Heart right ventricle (tissue), 16 donors: ENCODE measurements at regions not wholly inside any gene's neighbourhood (a gene's known extent, or its start where the extent isn't known, plus 50 kb on each side); places are given as distances from the start of the nearest gene placed in this dataset.

Experiments used
- ATAC-seq, 8 donors: fragments of 200-7000 bp; cut with Tn5 transposase; one replicate each; pipeline ENCODE4 v1.9.1; 2020; ENCODE audit warnings: mild to moderate bottlenecking in 8 of 8, moderate library complexity in 8 of 8, moderate number of reproducible peaks in 1 of 8
- DNase-seq, 2 donors: peaks; one replicate each; pipeline ENCODE4 v3.0.0-alpha.2; 2020
- H3K27ac ChIP-seq, 10 donors: fragments of 200-600 bp; sonication (generic) in 2 of 10; one replicate each; pipeline versions ENCODE4 v1.5.0 to v1.8.0; 2020 to 2022; ENCODE audit warnings: mild to moderate bottlenecking in 3 of 10
- H3K27me3 ChIP-seq, 7 donors: fragments of 200-600 bp; one replicate each; pipeline ENCODE4 v1.8.0; 2021 to 2022; ENCODE audit warnings: mild to moderate bottlenecking in 2 of 7
- H3K36me3 ChIP-seq, 9 donors: fragments of 200-600 bp; sonication (generic) in 1 of 9; one replicate each; pipeline versions ENCODE4 v1.5.0 to v1.8.0; 2020 to 2022; ENCODE audit warnings: mild to moderate bottlenecking in 2 of 9
- H3K4me1 ChIP-seq, 9 donors: fragments of 200-600 bp; sonication (generic) in 1 of 9; one replicate each; pipeline versions ENCODE4 v1.5.0 to v1.8.0; 2020 to 2022; ENCODE audit warnings: mild to moderate bottlenecking in 4 of 9
- H3K4me3 ChIP-seq, 10 donors: fragments of 200-600 bp; sonication (generic) in 2 of 10; one replicate each; pipeline versions ENCODE4 v1.5.0 to v1.8.0; 2020 to 2022; ENCODE audit warnings: mild to moderate bottlenecking in 7 of 10, moderate library complexity in 2 of 10
- H3K9me3 ChIP-seq, 11 donors: fragments of 200-600 bp in 10 of 11; sonication (generic) in 2 of 11; one replicate each; pipeline versions ENCODE4 v1.5.0 to v1.8.0; 2013 to 2022; ENCODE audit warnings: mild to moderate bottlenecking in 2 of 11, control low read depth in 1 of 11, moderate library complexity in 1 of 11
- WGBS, 2 donors: extraction: QIAGEN DNeasy Blood & Tissue Kit; methylation state at CpG; one replicate each; pipeline ENCODE4 v1.1.7; 2013; ENCODE audit warnings: inconsistent platforms in 1 of 2; 5-methylcytosine and 5-hydroxymethylcytosine counted together
- intact Hi-C, 10 donors: fragments of 100-400 bp; cut with DNase I; formaldehyde crosslinking; loops; one replicate each; pipeline versions ENCODE4 v1.11.1 to v1.14.2; 2022
- TF ChIP-seq, protein P1 (sequence below), 9 donors: fragments of 200-600 bp; sonication (generic) in 2 of 9; IDR thresholded peaks; one replicate each; pipeline versions ENCODE4 v1.5.0 to v1.8.0; 2021 to 2022; ENCODE audit warnings: antibody characterized with exemption in 9 of 9, mild to moderate bottlenecking in 5 of 9, moderate library complexity in 1 of 9
- donor health status: Arrhythmogenic right ventricular cardiomyopathy.
- donor health status: ischemic (EF 13 %, LVEDD 7.1; RV severe dilation, severe dysfunction).
- donor health status: healthy with polysubstance abuse.
- donor health status: DM: no; HTN: yes; CAD: no.
- donor health status: DM: no; HTN: no; CAD: no.
- donor health status: ischemic (EF 25% LVEDD 6.9; RV normal size, moderate dysfunction).
- donor health status: ischemic (EF 25% LVEDD 5.7; RV mildly dilated, moderate dysfunction).
- donor health status: healthy.
- donor health status: DM: yes; HTN: yes; CAD: no.
- donor health status: Ischemic cardiomyopathy.
- donor health status: ischemic (EF 35%, LVEDD 5.7; RV mildly dilated, moderate dysfunction).
- donor health status: nonischemic (EF 11% LVEDD 7.7; RV severe dilation, severe dysfunction).
- donor health status: DM: yes; HTN: yes; CAD: no.
- donor health status: PGD.
- donor health status: ischemic (EF 29% LVEDD 5.4; RV normal size, mild dysfunction).
- donor health status: nonischemic (EF 23%, LVEDD 6.1; RV moderate dilation, normal function).

DNA sequence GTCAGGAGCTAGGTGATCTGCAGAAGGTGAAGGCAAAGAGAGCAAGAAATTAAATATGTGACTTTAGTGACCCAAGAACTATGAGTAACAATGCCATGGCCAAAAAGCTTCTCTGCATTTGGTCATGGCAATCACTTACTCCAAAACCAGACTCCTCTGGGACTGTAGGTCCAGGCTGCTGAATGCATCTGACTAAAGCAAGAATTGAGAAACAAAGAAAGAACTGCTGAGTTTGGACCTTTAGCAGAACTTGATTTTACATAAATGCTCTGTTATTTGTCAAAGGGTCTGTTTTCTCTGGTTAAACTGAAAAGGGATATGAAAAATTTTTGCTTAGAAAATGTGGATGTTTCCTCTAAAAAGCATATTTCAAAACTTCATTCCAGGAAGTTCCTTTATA is 1102.2 kb downstream of the IGSF11 start:
- intact Hi-C loops: no loop called here
- Histone ChIP-seq H3K9me3 (peaks cover 0 to 6% (median 0%) of the 10 kb centered on the region in 11 donors), H3K27ac (no peak overlapping the region), H3K4me3 (no peak overlapping the region), H3K36me3 (no peaks in the 10 kb centered on the region), H3K27me3 (no peaks in the 10 kb centered on the region), H3K4me1 (no peaks in the 10 kb centered on the region)
- DNase-seq: no peak
- TF ChIP-seq, protein P1, sequence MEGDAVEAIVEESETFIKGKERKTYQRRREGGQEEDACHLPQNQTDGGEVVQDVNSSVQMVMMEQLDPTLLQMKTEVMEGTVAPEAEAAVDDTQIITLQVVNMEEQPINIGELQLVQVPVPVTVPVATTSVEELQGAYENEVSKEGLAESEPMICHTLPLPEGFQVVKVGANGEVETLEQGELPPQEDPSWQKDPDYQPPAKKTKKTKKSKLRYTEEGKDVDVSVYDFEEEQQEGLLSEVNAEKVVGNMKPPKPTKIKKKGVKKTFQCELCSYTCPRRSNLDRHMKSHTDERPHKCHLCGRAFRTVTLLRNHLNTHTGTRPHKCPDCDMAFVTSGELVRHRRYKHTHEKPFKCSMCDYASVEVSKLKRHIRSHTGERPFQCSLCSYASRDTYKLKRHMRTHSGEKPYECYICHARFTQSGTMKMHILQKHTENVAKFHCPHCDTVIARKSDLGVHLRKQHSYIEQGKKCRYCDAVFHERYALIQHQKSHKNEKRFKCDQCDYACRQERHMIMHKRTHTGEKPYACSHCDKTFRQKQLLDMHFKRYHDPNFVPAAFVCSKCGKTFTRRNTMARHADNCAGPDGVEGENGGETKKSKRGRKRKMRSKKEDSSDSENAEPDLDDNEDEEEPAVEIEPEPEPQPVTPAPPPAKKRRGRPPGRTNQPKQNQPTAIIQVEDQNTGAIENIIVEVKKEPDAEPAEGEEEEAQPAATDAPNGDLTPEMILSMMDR (IDR thresholded peaks at IDR 0.05): no peak
- ATAC-seq: no peak

DNA sequence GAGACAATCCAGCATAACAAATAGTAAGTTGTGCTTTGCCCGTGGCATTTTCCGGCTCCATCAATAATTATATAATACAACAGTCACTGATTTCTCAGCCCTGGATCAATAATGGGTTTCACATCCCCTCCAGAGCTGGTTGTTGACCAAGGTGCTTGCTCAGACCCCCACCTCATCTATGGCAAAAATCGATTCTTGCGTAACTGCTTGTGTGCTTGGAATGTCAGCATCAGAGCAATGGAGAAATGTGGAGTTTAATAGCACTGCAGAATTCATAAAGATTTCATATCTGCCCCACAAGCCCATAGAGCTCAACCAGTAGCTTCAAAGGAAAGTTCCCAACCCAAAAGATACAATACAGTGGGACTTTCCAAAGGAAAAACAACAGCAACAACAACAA is 1098.5 kb downstream of the IGSF11 start:
- Histone ChIP-seq H3K4me1 (no peaks in the 10 kb centered on the region), H3K27ac (no peak overlapping the region), H3K9me3 (peaks cover 0 to 11% (median 0%) of the 10 kb centered on the region in 11 donors), H3K36me3 (no peaks in the 10 kb centered on the region), H3K4me3 (no peak overlapping the region), H3K27me3 (no peaks in the 10 kb centered on the region)
- DNase-seq (no peak), ATAC-seq (no peak)
- TF ChIP-seq, protein P1 (IDR thresholded peaks at IDR 0.05): no peak
- intact Hi-C loops: no loop called here
- 93 to 98% methylated on average over 4 of the region's 4 CpGs for WGBS, 2 donors

DNA sequence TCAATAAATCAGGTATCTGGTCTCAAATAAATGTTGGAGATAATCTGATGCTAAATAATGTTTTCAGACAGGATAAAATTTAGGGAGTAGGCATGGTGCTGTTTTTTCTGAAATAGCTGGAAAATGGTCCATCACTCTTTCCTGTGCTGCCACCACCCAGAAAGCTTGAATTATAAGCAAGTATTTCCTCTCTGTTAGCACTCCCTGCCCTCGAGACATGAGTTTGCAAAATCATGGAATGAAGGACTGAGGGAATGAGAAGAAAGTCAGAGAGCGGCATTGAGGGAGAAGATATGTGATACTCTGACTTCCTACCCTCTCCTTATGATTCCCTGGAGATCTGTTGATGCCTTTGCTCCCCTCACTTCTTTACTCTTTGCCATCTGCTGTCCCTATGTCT is 1095.7 kb downstream of the IGSF11 start:
- H3K4me3 ChIP-seq: no peak overlapping the region
- TF ChIP-seq, protein P1 (IDR thresholded peaks at IDR 0.05): no peak
- no peaks in the 10 kb centered on the region for H3K4me1 ChIP-seq
- WGBS, 2 donors: 73 to 78% methylated on average over 2 of the region's 2 CpGs
- intact Hi-C loops: no loop called here
- no peaks in the 10 kb centered on the region for H3K27me3 ChIP-seq
- DNase-seq (no peak), ATAC-seq (no peak)
- peaks cover 0 to 11% (median 0%) of the 10 kb centered on the region in 11 donors for H3K9me3 ChIP-seq
- H3K36me3 ChIP-seq: no peaks in the 10 kb centered on the region
- H3K27ac ChIP-seq: no peak overlapping the region

DNA sequence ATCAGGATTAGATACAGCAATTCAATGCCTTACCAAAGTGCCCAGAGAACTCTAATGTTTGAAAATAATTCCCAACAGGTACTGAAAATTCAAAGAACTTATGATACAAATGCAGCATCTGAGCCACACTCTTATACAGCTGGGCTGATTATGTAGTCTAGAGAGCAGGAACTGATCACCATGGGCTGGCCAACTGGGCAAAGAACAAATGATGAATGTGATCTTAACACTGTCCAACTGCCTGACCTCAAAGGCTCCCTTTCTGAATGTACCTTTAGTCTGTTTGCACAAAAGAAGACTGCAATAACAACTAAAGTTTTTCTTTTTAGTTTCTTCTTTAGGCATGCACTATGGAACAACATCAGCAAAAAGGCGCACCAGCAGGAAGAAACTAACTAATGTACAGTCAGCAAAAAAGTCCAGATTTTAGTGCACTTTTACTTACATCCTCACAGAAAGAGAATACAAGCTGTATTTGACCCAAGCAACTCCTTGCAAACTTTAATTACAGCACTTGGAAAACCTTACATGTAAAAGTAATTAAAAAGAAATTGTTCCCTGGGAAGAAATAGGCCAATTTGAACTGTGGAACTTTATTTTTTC is 1095.1 kb downstream of the IGSF11 start:
- TF ChIP-seq, protein P1 (IDR thresholded peaks at IDR 0.05): no peak
- Histone ChIP-seq H3K4me1 (no peaks in the 10 kb centered on the region), H3K27me3 (no peaks in the 10 kb centered on the region), H3K4me3 (no peak overlapping the region), H3K27ac (no peak overlapping the region), H3K9me3 (peaks cover 0 to 11% (median 0%) of the 10 kb centered on the region in 11 donors), H3K36me3 (no peaks in the 10 kb centered on the region)
- no peak for DNase-seq
- no peak for ATAC-seq
- WGBS, 2 donors: 86 to 97% methylated on average over 1 of the region's 1 CpG
- intact Hi-C loops: no loop called here
